ENCODE measurements at regions not wholly inside any gene's neighbourhood (a gene's known extent, or its start where the extent isn't known, plus 50 kb on each side); places are given as distances from the start of the nearest gene placed in this dataset.
"Not testable (repeated sequence)": the region's sequence is repeated elsewhere in the genome, so short reads cannot be mapped to it uniquely, and the experiment has no call there.

GRCh38 chr14:105621479-105622328, 95.3 kb downstream of the TMEM121 start:
- H3K4me3 ChIP-seq (ENCODE audit: insufficient read depth, low read depth, low read length, poor library complexity, severe bottlenecking); H3K36me3 ChIP-seq (ENCODE audit: control insufficient read depth, insufficient read depth, low read length); DNase-seq; H3K27ac ChIP-seq (ENCODE audit: insufficient read depth, low read length, poor library complexity, severe bottlenecking); H3K4me1 ChIP-seq (ENCODE audit: control insufficient read depth, insufficient read depth, low read length, poor library complexity, severe bottlenecking); H3K9me3 ChIP-seq (ENCODE audit: control insufficient read depth, low read length); H3K27me3 ChIP-seq (replicated peaks; ENCODE audit: control insufficient read depth, insufficient read depth, low read length, poor library complexity, severe bottlenecking): not testable (repeated sequence)

- DNase-seq: no peak
- Histone ChIP-seq H3K27ac (ENCODE audit: insufficient read depth, low read length, poor library complexity, severe bottlenecking) (no peak overlapping the region), H3K36me3 (ENCODE audit: control insufficient read depth, insufficient read depth, low read length) (no peaks in the 10 kb centered on the region), H3K27me3 (replicated peaks; ENCODE audit: control insufficient read depth, insufficient read depth, low read length, poor library complexity, severe bottlenecking) (no peaks in the 10 kb centered on the region), H3K9me3 (ENCODE audit: control insufficient read depth, low read length) (no peaks in the 10 kb centered on the region), H3K4me3 (ENCODE audit: insufficient read depth, low read depth, low read length, poor library complexity, severe bottlenecking) (no peak overlapping the region), H3K4me1 (ENCODE audit: control insufficient read depth, insufficient read depth, low read length, poor library complexity, severe bottlenecking) (no peaks in the 10 kb centered on the region)
Measured at GRCh38 chr14:105622329-105622955, 96.1 kb downstream of the TMEM121 start.

- H3K27me3 ChIP-seq (replicated peaks; ENCODE audit: control insufficient read depth, insufficient read depth, low read length, poor library complexity, severe bottlenecking); H3K4me1 ChIP-seq (ENCODE audit: control insufficient read depth, insufficient read depth, low read length, poor library complexity, severe bottlenecking); DNase-seq: not testable (repeated sequence)
Measured at GRCh38 chr14:105623178-105623577, 96.8 kb downstream of the TMEM121 start.

GRCh38 chr14:105624346-105624745, 98.0 kb downstream of the TMEM121 start:
- DNase-seq; H3K9me3 ChIP-seq (ENCODE audit: control insufficient read depth, low read length); H3K4me1 ChIP-seq (ENCODE audit: control insufficient read depth, insufficient read depth, low read length, poor library complexity, severe bottlenecking); H3K27me3 ChIP-seq (replicated peaks; ENCODE audit: control insufficient read depth, insufficient read depth, low read length, poor library complexity, severe bottlenecking); H3K36me3 ChIP-seq (ENCODE audit: control insufficient read depth, insufficient read depth, low read length); H3K27ac ChIP-seq (ENCODE audit: insufficient read depth, low read length, poor library complexity, severe bottlenecking); H3K4me3 ChIP-seq (ENCODE audit: insufficient read depth, low read depth, low read length, poor library complexity, severe bottlenecking): not testable (repeated sequence)

More at GRCh38 chr14:105623178-105623577, 96.8 kb downstream of the TMEM121 start:
- not testable (repeated sequence) for H3K9me3 ChIP-seq (ENCODE audit: control insufficient read depth, low read length); H3K36me3 ChIP-seq (ENCODE audit: control insufficient read depth, insufficient read depth, low read length); H3K4me3 ChIP-seq (ENCODE audit: insufficient read depth, low read depth, low read length, poor library complexity, severe bottlenecking); H3K27ac ChIP-seq (ENCODE audit: insufficient read depth, low read length, poor library complexity, severe bottlenecking)

GRCh38 chr14:105624749-105625434, 98.5 kb downstream of the TMEM121 start:
- not testable (repeated sequence) for DNase-seq; H3K27ac ChIP-seq (ENCODE audit: insufficient read depth, low read length, poor library complexity, severe bottlenecking); H3K36me3 ChIP-seq (ENCODE audit: control insufficient read depth, insufficient read depth, low read length); H3K9me3 ChIP-seq (ENCODE audit: control insufficient read depth, low read length); H3K4me3 ChIP-seq (ENCODE audit: insufficient read depth, low read depth, low read length, poor library complexity, severe bottlenecking); H3K27me3 ChIP-seq (replicated peaks; ENCODE audit: control insufficient read depth, insufficient read depth, low read length, poor library complexity, severe bottlenecking); H3K4me1 ChIP-seq (ENCODE audit: control insufficient read depth, insufficient read depth, low read length, poor library complexity, severe bottlenecking)

GRCh38 chr14:105625448-105625847, 99.1 kb downstream of the TMEM121 start:
- not testable (repeated sequence) for H3K27me3 ChIP-seq (replicated peaks; ENCODE audit: control insufficient read depth, insufficient read depth, low read length, poor library complexity, severe bottlenecking); H3K27ac ChIP-seq (ENCODE audit: insufficient read depth, low read length, poor library complexity, severe bottlenecking); H3K4me1 ChIP-seq (ENCODE audit: control insufficient read depth, insufficient read depth, low read length, poor library complexity, severe bottlenecking); DNase-seq; H3K36me3 ChIP-seq (ENCODE audit: control insufficient read depth, insufficient read depth, low read length); H3K4me3 ChIP-seq (ENCODE audit: insufficient read depth, low read depth, low read length, poor library complexity, severe bottlenecking); H3K9me3 ChIP-seq (ENCODE audit: control insufficient read depth, low read length)

GRCh38 chr14:105626111-105626510, 99.7 kb downstream of the TMEM121 start:
- not testable (repeated sequence) for H3K4me3 ChIP-seq (ENCODE audit: insufficient read depth, low read depth, low read length, poor library complexity, severe bottlenecking); H3K27ac ChIP-seq (ENCODE audit: insufficient read depth, low read length, poor library complexity, severe bottlenecking); H3K36me3 ChIP-seq (ENCODE audit: control insufficient read depth, insufficient read depth, low read length); H3K9me3 ChIP-seq (ENCODE audit: control insufficient read depth, low read length); DNase-seq; H3K27me3 ChIP-seq (replicated peaks; ENCODE audit: control insufficient read depth, insufficient read depth, low read length, poor library complexity, severe bottlenecking); H3K4me1 ChIP-seq (ENCODE audit: control insufficient read depth, insufficient read depth, low read length, poor library complexity, severe bottlenecking)

GRCh38 chr14:105626651-105627050, 100.3 kb downstream of the TMEM121 start:
- not testable (repeated sequence) for DNase-seq; H3K27me3 ChIP-seq (replicated peaks; ENCODE audit: control insufficient read depth, insufficient read depth, low read length, poor library complexity, severe bottlenecking)

GRCh38 chr14:105627287-105627686, 100.9 kb downstream of the TMEM121 start:
- DNase-seq; H3K27ac ChIP-seq (ENCODE audit: insufficient read depth, low read length, poor library complexity, severe bottlenecking): not testable (repeated sequence)

More at GRCh38 chr14:105626651-105627050, 100.3 kb downstream of the TMEM121 start:
- not testable (repeated sequence) for H3K4me3 ChIP-seq (ENCODE audit: insufficient read depth, low read depth, low read length, poor library complexity, severe bottlenecking); H3K36me3 ChIP-seq (ENCODE audit: control insufficient read depth, insufficient read depth, low read length); H3K27ac ChIP-seq (ENCODE audit: insufficient read depth, low read length, poor library complexity, severe bottlenecking); H3K9me3 ChIP-seq (ENCODE audit: control insufficient read depth, low read length); H3K4me1 ChIP-seq (ENCODE audit: control insufficient read depth, insufficient read depth, low read length, poor library complexity, severe bottlenecking)

GRCh38 chr14:105627701-105628100, 101.3 kb downstream of the TMEM121 start:
- no peak for DNase-seq
- no peak overlapping the region for H3K27ac ChIP-seq (ENCODE audit: insufficient read depth, low read length, poor library complexity, severe bottlenecking)

More at GRCh38 chr14:105627287-105627686, 100.9 kb downstream of the TMEM121 start:
- H3K36me3 ChIP-seq (ENCODE audit: control insufficient read depth, insufficient read depth, low read length); H3K4me3 ChIP-seq (ENCODE audit: insufficient read depth, low read depth, low read length, poor library complexity, severe bottlenecking); H3K4me1 ChIP-seq (ENCODE audit: control insufficient read depth, insufficient read depth, low read length, poor library complexity, severe bottlenecking); H3K9me3 ChIP-seq (ENCODE audit: control insufficient read depth, low read length); H3K27me3 ChIP-seq (replicated peaks; ENCODE audit: control insufficient read depth, insufficient read depth, low read length, poor library complexity, severe bottlenecking): not testable (repeated sequence)

More at GRCh38 chr14:105627701-105628100, 101.3 kb downstream of the TMEM121 start:
- Histone ChIP-seq H3K36me3 (ENCODE audit: control insufficient read depth, insufficient read depth, low read length) (no peaks in the 10 kb centered on the region), H3K9me3 (ENCODE audit: control insufficient read depth, low read length) (no peaks in the 10 kb centered on the region), H3K4me1 (ENCODE audit: control insufficient read depth, insufficient read depth, low read length, poor library complexity, severe bottlenecking) (no peaks in the 10 kb centered on the region), H3K4me3 (ENCODE audit: insufficient read depth, low read depth, low read length, poor library complexity, severe bottlenecking) (no peak overlapping the region), H3K27me3 (replicated peaks; ENCODE audit: control insufficient read depth, insufficient read depth, low read length, poor library complexity, severe bottlenecking) (no peaks in the 10 kb centered on the region)

All from effector memory CD4-positive, alpha-beta T cell (primary cell).